Brain microvascular endothelial cell (primary cell): ENCODE measurements at regions not wholly inside any gene's neighbourhood (a gene's known extent, or its start where the extent isn't known, plus 50 kb on each side); places are given as distances from the start of the nearest gene placed in this dataset.

Source experiments
- DNase-seq: peaks from one replicate; pipeline ENCODE4 v3.0.0-alpha.2; 2020
- H3K27ac ChIP-seq: fragments of 250-450 bp; sonication (Bioruptor Pico); 2 replicates; pipeline ENCODE4 v1.5.1; 2020; ENCODE audit warnings: mild to moderate bottlenecking, moderate library complexity
- H3K27me3 ChIP-seq: fragments of 250-450 bp; sonication (Bioruptor Pico); replicated peaks from 2 replicates; pipeline ENCODE4 v1.5.1; 2020; ENCODE audit warnings: mild to moderate bottlenecking
- H3K36me3 ChIP-seq: fragments of 250-450 bp; sonication (Bioruptor Pico); replicated peaks from 2 replicates; pipeline ENCODE4 v1.5.1; 2020; ENCODE audit warnings: mild to moderate bottlenecking
- H3K4me3 ChIP-seq: 2 replicates; pipeline ENCODE4 v1.5.1; 2011; ENCODE audit warnings: low read depth, mild to moderate bottlenecking, control low read depth, low read length, moderate library complexity
- in situ Hi-C: cut with HindIII; loops from 2 replicates; pipeline ENCODE4 v1.10.0; 2017; ENCODE audit warnings: low sequenced_read_pairs, low pct_ligation_motif_present
- TF ChIP-seq, protein P1 (sequence below): IDR thresholded peaks from 2 replicates; pipeline ENCODE4 v1.5.1; 2011; ENCODE audit warnings: low read depth, mild to moderate bottlenecking, moderate library complexity, low read length, control low read depth, inconsistent platforms; ENCODE audit errors: missing control alignments

DNA sequence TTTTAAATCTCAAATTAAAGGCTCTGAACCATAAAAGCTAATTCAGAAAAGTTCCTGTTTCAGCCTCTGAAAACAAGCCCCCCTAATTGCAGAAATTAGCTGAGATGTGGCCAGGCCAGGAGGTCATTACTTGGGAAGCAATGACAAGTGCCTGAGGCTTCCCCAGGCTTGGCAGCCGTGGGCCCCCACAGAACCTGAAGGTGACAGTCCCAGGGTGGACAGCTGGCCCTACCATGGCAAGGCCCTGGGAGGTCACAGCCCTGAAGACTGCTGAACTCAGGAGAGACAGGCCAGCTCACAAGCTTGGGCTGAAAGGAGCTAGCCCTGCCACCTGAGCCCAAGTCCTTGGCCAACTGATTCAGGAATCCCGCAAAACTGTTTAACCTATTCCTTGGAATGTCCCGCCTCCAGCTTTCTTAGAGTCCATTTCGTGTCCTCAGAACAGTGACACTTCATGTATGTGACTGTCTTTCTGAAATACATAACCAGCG is 54.3 kb upstream of the PKDCC start:
- DNase-seq = no peak
- Histone ChIP-seq H3K4me3 (no peak overlapping the region), H3K36me3 (no peaks in the 10 kb centered on the region), H3K27me3 (no peaks in the 10 kb centered on the region), H3K27ac (no peak overlapping the region)
- TF ChIP-seq, protein P1, sequence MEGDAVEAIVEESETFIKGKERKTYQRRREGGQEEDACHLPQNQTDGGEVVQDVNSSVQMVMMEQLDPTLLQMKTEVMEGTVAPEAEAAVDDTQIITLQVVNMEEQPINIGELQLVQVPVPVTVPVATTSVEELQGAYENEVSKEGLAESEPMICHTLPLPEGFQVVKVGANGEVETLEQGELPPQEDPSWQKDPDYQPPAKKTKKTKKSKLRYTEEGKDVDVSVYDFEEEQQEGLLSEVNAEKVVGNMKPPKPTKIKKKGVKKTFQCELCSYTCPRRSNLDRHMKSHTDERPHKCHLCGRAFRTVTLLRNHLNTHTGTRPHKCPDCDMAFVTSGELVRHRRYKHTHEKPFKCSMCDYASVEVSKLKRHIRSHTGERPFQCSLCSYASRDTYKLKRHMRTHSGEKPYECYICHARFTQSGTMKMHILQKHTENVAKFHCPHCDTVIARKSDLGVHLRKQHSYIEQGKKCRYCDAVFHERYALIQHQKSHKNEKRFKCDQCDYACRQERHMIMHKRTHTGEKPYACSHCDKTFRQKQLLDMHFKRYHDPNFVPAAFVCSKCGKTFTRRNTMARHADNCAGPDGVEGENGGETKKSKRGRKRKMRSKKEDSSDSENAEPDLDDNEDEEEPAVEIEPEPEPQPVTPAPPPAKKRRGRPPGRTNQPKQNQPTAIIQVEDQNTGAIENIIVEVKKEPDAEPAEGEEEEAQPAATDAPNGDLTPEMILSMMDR = no peak
- in situ Hi-C loops = no loop called here

DNA sequence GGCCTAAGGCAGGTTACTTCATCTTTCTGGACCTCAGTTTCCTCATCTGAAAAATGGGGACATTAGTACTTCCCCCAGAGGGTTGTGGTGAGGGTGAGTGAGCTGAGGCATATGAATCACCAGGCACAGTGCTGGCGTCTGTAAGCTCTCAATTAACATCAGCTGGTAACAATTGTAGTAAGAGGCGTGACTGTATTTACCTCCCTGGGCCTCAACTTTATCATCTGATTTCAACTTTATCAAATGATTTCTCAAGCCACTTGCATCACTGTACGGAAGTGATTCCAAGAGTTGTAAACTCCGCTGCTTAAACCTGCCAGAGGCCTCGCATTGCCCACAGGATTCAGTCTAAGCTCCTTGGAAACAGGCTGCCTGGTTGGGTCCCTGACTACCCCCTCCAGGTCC is 53.6 kb upstream of the PKDCC start:
- Histone ChIP-seq H3K4me3 (no peak overlapping the region), H3K36me3 (no peaks in the 10 kb centered on the region), H3K27me3 (no peaks in the 10 kb centered on the region), H3K27ac (no peak overlapping the region)
- in situ Hi-C loops = no loop called here
- DNase-seq = peak; percentile 20
- TF ChIP-seq, protein P1 = no peak

DNA sequence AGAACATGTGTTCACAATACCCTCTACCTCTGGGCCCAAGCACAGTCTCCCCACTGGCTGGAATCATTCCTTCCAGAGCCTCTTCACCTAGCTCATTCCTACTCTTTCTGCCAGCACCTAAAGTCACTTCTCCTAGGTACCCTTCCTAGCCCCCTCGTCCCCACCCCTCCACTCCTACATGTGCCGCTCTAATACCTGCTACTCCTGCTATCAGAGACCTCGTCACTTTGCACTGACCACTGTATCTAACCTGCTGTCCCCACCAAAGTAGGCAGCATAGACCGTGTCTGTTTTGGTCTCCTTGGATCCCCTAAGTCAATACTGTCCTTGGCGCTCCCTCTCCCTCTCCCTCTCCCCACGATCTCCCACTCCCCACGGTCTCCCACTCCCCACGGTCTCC is 53.2 kb upstream of the PKDCC start:
- Histone ChIP-seq H3K27ac (no peak overlapping the region), H3K27me3 (no peaks in the 10 kb centered on the region), H3K36me3 (no peaks in the 10 kb centered on the region), H3K4me3 (no peak overlapping the region)
- TF ChIP-seq, protein P1 = no peak
- no peak for DNase-seq
- in situ Hi-C loops = no loop called here

DNA sequence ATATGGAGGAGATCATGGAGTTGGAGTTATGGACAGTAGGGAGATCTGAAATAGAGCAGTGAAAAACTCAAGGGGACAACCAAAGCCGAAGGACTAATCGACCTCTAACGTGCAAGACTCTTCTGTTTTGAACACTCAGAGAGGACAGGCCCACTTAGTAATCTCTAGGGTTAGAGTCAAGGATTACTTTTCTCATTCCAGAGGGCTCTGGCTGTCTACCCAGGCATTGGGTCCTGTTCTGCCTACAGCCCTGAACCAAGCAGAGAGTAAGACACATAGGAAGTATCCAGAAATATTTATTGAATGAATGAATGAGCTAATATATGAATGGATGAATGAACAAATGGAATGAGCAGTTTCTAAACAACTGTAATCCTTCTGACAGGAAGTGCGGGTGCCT is 50.3 kb upstream of the PKDCC start:
- in situ Hi-C loops = no loop called here
- TF ChIP-seq, protein P1 = no peak
- DNase-seq = no peak
- Histone ChIP-seq H3K36me3 (no peaks in the 10 kb centered on the region), H3K4me3 (no peak overlapping the region), H3K27me3 (no peaks in the 10 kb centered on the region), H3K27ac (no peak overlapping the region)
